ENCODE measurements at regions not wholly inside any gene's neighbourhood (a gene's known extent, or its start where the extent isn't known, plus 50 kb on each side); places are given as distances from the start of the nearest gene placed in this dataset.

DNA sequence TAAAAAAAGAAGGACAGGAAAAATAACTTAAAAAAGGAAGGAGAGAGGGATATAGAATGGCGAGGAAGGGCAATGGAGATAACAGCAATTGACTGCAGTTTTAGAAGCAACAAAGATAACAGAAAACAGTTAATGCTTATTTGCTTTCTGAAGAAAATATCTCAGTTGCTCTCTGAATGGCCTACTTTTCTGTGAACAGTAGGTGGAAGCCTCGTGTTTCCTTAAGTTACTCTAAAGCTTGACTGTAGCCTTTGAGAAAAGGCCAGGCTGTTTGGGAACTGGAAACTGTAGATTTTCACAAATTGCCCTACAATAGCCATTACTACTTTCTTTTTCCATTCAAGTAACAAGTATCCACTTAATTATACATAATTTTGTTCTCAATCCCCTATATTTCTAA lies 404.5 kb downstream of the YTHDC2 start:
- no peak overlapping the region for H3K23ac ChIP-seq (ENCODE audit: low read length)
- no peak overlapping the region for H3K14ac ChIP-seq (ENCODE audit: low read length)
- H3K9ac ChIP-seq (ENCODE audit: low read length), result no peak overlapping the region
- H2BK12ac ChIP-seq (ENCODE audit: low read length), result no peak overlapping the region
- no peak overlapping the region for H3K4me2 ChIP-seq (ENCODE audit: low read length)
- H4K91ac ChIP-seq (ENCODE audit: low read depth, low read length), result no peak overlapping the region
- no CpG with 5 or more reads among the region's 2 CpGs for WGBS (ENCODE audit: extremely low coverage, insufficient coverage, insufficient read length)
- no peaks in the 10 kb centered on the region for H3K4me1 ChIP-seq (ENCODE audit: control insufficient read depth in 1 of 2, insufficient read depth in 2 of 2, low read length in 2 of 2)
- no peak overlapping the region for H3K18ac ChIP-seq (ENCODE audit: low read length)
- no peak overlapping the region for H3K4me3 ChIP-seq (ENCODE audit: low read depth, low read length)
- H2BK5ac ChIP-seq (ENCODE audit: low read depth, low read length, poor library complexity), result no peak overlapping the region
- DNase-seq, result no peak
- H3K9me3 ChIP-seq (ENCODE audit: insufficient read depth, low read depth, low read length), result no peaks in the 10 kb centered on the region
- H4K12ac ChIP-seq (ENCODE audit: low read depth, low read length), result no peak overlapping the region
- H3K4ac ChIP-seq (ENCODE audit: low read depth, low read length), result no peak overlapping the region
- H2AFZ ChIP-seq (ENCODE audit: insufficient read depth, low read length, poor library complexity), result no peak overlapping the region
- no peaks in the 10 kb centered on the region for H3K79me2 ChIP-seq (ENCODE audit: control insufficient read depth, insufficient read depth, low read length, poor library complexity)
- no peak overlapping the region for H4K8ac ChIP-seq (ENCODE audit: low read depth, low read length)
- no peak overlapping the region for H3K27ac ChIP-seq (ENCODE audit: low read depth, low read length)
- H2AK5ac ChIP-seq (ENCODE audit: low read length), result no peak overlapping the region
- no peaks in the 10 kb centered on the region for H3K79me1 ChIP-seq (ENCODE audit: low read length)
- no peaks in the 10 kb centered on the region for H3K27me3 ChIP-seq (ENCODE audit: insufficient read depth, low read length)
- H3K36me3 ChIP-seq (ENCODE audit: control insufficient read depth in 1 of 2, insufficient read depth in 2 of 2, low read length in 2 of 2), result no peaks in the 10 kb centered on the region
- no peak overlapping the region for H2BK120ac ChIP-seq (ENCODE audit: insufficient read depth, low read length, poor library complexity)

DNA sequence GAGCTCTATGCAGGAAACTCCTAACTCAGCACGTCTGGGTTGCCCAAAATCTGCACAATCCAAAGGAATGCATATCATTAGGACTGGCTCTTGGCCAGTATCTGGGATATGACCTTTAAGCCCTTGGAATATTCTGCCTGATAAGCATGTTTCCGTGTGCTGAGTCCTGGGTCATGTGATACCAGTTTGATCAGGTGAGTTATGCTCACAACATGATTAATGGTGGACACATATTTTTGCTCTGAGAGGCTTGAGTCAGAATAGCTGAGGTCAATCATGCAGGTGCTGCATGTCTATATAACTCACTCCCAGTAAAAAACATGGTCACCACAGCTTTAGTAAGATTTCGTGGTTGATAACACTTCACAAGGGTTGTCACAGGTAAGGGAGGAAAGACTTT lies 408.8 kb downstream of the YTHDC2 start:
- Histone ChIP-seq H4K91ac (ENCODE audit: low read depth, low read length) (no peak overlapping the region), H3K79me2 (ENCODE audit: control insufficient read depth, insufficient read depth, low read length, poor library complexity) (no peaks in the 10 kb centered on the region), H2AK5ac (ENCODE audit: low read length) (no peak overlapping the region), H3K4me2 (ENCODE audit: low read length) (no peak overlapping the region), H3K14ac (ENCODE audit: low read length) (no peak overlapping the region), H4K8ac (ENCODE audit: low read depth, low read length) (no peak overlapping the region), H2BK12ac (ENCODE audit: low read length) (no peak overlapping the region), H3K9ac (ENCODE audit: low read length) (no peak overlapping the region), H3K4me1 (ENCODE audit: control insufficient read depth in 1 of 2, insufficient read depth in 2 of 2, low read length in 2 of 2) (no peaks in the 10 kb centered on the region), H3K18ac (ENCODE audit: low read length) (no peak overlapping the region), H3K36me3 (ENCODE audit: control insufficient read depth in 1 of 2, insufficient read depth in 2 of 2, low read length in 2 of 2) (no peaks in the 10 kb centered on the region), H3K4ac (ENCODE audit: low read depth, low read length) (no peak overlapping the region), H3K79me1 (ENCODE audit: low read length) (no peaks in the 10 kb centered on the region), H4K12ac (ENCODE audit: low read depth, low read length) (no peak overlapping the region), H2AFZ (ENCODE audit: insufficient read depth, low read length, poor library complexity) (no peak overlapping the region), H3K4me3 (ENCODE audit: low read depth, low read length) (no peak overlapping the region), H2BK120ac (ENCODE audit: insufficient read depth, low read length, poor library complexity) (no peak overlapping the region), H2BK5ac (ENCODE audit: low read depth, low read length, poor library complexity) (no peak overlapping the region), H3K9me3 (ENCODE audit: insufficient read depth, low read depth, low read length) (no peaks in the 10 kb centered on the region), H3K23ac (ENCODE audit: low read length) (no peak overlapping the region), H3K27me3 (ENCODE audit: insufficient read depth, low read length) (no peaks in the 10 kb centered on the region), H3K27ac (ENCODE audit: low read depth, low read length) (no peak overlapping the region)
- no CpG with 5 or more reads among the region's 3 CpGs for WGBS (ENCODE audit: extremely low coverage, insufficient coverage, insufficient read length)
- no peak for DNase-seq

DNA sequence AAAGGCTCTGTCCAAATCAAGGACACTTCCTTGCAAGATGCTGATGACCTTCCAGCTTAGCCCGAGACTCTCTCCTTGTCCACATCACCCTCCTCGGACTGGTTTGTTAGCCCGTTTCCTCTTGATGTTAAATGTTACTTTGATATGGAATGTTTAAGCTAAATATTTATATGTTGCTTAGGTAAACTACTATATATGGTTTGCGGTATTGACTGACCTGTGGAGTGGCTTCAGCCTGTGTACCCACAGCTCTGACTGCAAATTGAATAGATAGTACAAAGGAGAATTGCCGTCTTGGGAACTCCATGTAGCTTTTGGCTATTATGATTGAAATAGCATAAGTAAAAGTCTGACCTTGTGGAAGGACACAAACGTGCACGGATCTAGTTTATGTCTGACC lies 422.0 kb downstream of the YTHDC2 start:
- no CpG with 5 or more reads among the region's 7 CpGs for WGBS (ENCODE audit: extremely low coverage, insufficient coverage, insufficient read length)

DNA sequence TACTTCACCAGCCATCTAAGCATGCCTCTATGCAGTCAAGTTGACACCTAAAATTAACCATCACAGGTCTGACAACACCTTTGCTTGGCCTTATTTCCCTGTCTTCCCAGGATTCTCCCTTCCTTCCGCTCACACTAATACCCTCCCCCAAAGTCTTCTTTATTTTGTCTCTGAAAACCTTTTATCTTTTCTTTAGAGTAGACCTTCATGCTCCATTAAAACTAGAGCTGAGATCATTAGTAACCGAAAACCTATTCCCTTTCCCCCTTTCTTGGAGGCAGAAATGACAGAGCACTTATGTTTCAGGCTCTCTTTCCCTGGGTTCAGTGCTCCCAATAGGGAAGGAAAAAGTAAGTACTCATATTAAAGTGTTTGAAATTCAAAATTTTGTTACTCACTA lies 423.8 kb downstream of the YTHDC2 start:
- H4K91ac ChIP-seq (ENCODE audit: low read depth, low read length), result no peak overlapping the region
- no peak overlapping the region for H3K4me3 ChIP-seq (ENCODE audit: low read depth, low read length)
- no peaks in the 10 kb centered on the region for H3K36me3 ChIP-seq (ENCODE audit: control insufficient read depth in 1 of 2, insufficient read depth in 2 of 2, low read length in 2 of 2)
- no peak overlapping the region for H2BK5ac ChIP-seq (ENCODE audit: low read depth, low read length, poor library complexity)
- no peak overlapping the region for H2BK120ac ChIP-seq (ENCODE audit: insufficient read depth, low read length, poor library complexity)
- peaks cover 0 to 4% of the 10 kb centered on the region in 2 experiments for H3K4me1 ChIP-seq (ENCODE audit: control insufficient read depth in 1 of 2, insufficient read depth in 2 of 2, low read length in 2 of 2)
- H3K9ac ChIP-seq (ENCODE audit: low read length), result no peak overlapping the region
- no peak overlapping the region for H3K14ac ChIP-seq (ENCODE audit: low read length)
- no peak overlapping the region for H3K4ac ChIP-seq (ENCODE audit: low read depth, low read length)
- DNase-seq, result no peak
- no peak overlapping the region for H4K12ac ChIP-seq (ENCODE audit: low read depth, low read length)
- no peaks in the 10 kb centered on the region for H3K79me1 ChIP-seq (ENCODE audit: low read length)
- no peak overlapping the region for H2BK12ac ChIP-seq (ENCODE audit: low read length)
- no peak overlapping the region for H3K4me2 ChIP-seq (ENCODE audit: low read length)
- H2AK5ac ChIP-seq (ENCODE audit: low read length), result no peak overlapping the region
- no peak overlapping the region for H4K8ac ChIP-seq (ENCODE audit: low read depth, low read length)
- H3K27ac ChIP-seq (ENCODE audit: low read depth, low read length), result no peak overlapping the region
- no CpG with 5 or more reads among the region's 2 CpGs for WGBS (ENCODE audit: extremely low coverage, insufficient coverage, insufficient read length)
- H2AFZ ChIP-seq (ENCODE audit: insufficient read depth, low read length, poor library complexity), result no peak overlapping the region
- no peak overlapping the region for H3K18ac ChIP-seq (ENCODE audit: low read length)
- H3K9me3 ChIP-seq (ENCODE audit: insufficient read depth, low read depth, low read length), result no peaks in the 10 kb centered on the region
- H3K27me3 ChIP-seq (ENCODE audit: insufficient read depth, low read length), result no peaks in the 10 kb centered on the region
- H3K79me2 ChIP-seq (ENCODE audit: control insufficient read depth, insufficient read depth, low read length, poor library complexity), result no peaks in the 10 kb centered on the region
- H3K23ac ChIP-seq (ENCODE audit: low read length), result no peak overlapping the region

More for the DNA sequence above, 422.0 kb downstream of the YTHDC2 start:
- no peak overlapping the region for H4K8ac ChIP-seq (ENCODE audit: low read depth, low read length)
- no peak overlapping the region for H2BK120ac ChIP-seq (ENCODE audit: insufficient read depth, low read length, poor library complexity)
- no peak overlapping the region for H4K12ac ChIP-seq (ENCODE audit: low read depth, low read length)
- no peak overlapping the region for H3K18ac ChIP-seq (ENCODE audit: low read length)
- H3K23ac ChIP-seq (ENCODE audit: low read length), result no peak overlapping the region
- H3K27me3 ChIP-seq (ENCODE audit: insufficient read depth, low read length), result no peaks in the 10 kb centered on the region
- no peak overlapping the region for H2AK5ac ChIP-seq (ENCODE audit: low read length)
- H3K79me1 ChIP-seq (ENCODE audit: low read length), result no peaks in the 10 kb centered on the region
- no peak overlapping the region for H3K4ac ChIP-seq (ENCODE audit: low read depth, low read length)
- H3K36me3 ChIP-seq (ENCODE audit: control insufficient read depth in 1 of 2, insufficient read depth in 2 of 2, low read length in 2 of 2), result no peaks in the 10 kb centered on the region
- no peak overlapping the region for H3K27ac ChIP-seq (ENCODE audit: low read depth, low read length)
- no peak overlapping the region for H4K91ac ChIP-seq (ENCODE audit: low read depth, low read length)
- no peak overlapping the region for H3K14ac ChIP-seq (ENCODE audit: low read length)
- no peak overlapping the region for H2AFZ ChIP-seq (ENCODE audit: insufficient read depth, low read length, poor library complexity)
- no peak overlapping the region for H3K4me3 ChIP-seq (ENCODE audit: low read depth, low read length)
- H2BK12ac ChIP-seq (ENCODE audit: low read length), result no peak overlapping the region
- H2BK5ac ChIP-seq (ENCODE audit: low read depth, low read length, poor library complexity), result no peak overlapping the region
- H3K9me3 ChIP-seq (ENCODE audit: insufficient read depth, low read depth, low read length), result no peaks in the 10 kb centered on the region
- H3K4me1 ChIP-seq (ENCODE audit: control insufficient read depth in 1 of 2, insufficient read depth in 2 of 2, low read length in 2 of 2), result peaks cover 0 to 4% of the 10 kb centered on the region in 2 experiments
- H3K9ac ChIP-seq (ENCODE audit: low read length), result no peak overlapping the region
- no peak for DNase-seq
- no peak overlapping the region for H3K4me2 ChIP-seq (ENCODE audit: low read length)
- H3K79me2 ChIP-seq (ENCODE audit: control insufficient read depth, insufficient read depth, low read length, poor library complexity), result no peaks in the 10 kb centered on the region

Data from trophoblast cell (in vitro differentiated cells and primary cell).